ENCODE measurements at regions not wholly inside any gene's neighbourhood (a gene's known extent, or its start where the extent isn't known, plus 50 kb on each side); places are given as distances from the start of the nearest gene placed in this dataset.

DNA sequence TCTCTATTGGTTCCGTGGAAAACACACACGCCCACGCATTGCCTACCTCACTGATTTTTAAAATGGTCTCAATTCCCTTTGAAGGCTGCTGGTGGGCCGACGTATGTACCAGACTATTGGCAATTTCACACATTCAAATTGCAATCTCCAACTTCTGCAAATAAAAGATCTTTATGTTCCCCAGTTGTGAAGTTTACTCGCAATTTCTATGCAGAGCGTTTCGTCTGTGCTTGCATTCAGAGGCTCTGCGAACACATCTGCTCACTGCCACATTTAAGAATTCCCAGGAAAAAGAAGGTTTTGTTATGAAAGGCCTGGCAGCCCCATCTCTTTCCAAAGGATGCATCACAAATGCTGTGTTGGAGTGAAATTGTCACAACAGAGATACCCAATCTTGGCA is 288.0 kb upstream of the KAZN start:
- TF ChIP-seq, protein P1, sequence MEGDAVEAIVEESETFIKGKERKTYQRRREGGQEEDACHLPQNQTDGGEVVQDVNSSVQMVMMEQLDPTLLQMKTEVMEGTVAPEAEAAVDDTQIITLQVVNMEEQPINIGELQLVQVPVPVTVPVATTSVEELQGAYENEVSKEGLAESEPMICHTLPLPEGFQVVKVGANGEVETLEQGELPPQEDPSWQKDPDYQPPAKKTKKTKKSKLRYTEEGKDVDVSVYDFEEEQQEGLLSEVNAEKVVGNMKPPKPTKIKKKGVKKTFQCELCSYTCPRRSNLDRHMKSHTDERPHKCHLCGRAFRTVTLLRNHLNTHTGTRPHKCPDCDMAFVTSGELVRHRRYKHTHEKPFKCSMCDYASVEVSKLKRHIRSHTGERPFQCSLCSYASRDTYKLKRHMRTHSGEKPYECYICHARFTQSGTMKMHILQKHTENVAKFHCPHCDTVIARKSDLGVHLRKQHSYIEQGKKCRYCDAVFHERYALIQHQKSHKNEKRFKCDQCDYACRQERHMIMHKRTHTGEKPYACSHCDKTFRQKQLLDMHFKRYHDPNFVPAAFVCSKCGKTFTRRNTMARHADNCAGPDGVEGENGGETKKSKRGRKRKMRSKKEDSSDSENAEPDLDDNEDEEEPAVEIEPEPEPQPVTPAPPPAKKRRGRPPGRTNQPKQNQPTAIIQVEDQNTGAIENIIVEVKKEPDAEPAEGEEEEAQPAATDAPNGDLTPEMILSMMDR (IDR thresholded peaks at IDR 0.05; ENCODE audit: low read depth, low read length, missing control alignments): no peak
- no peak for DNase-seq (ENCODE audit: extremely low read depth, low read depth)
- H3K4me3 ChIP-seq (replicated peaks; ENCODE audit: low read depth, low read length): no peak overlapping the region

DNA sequence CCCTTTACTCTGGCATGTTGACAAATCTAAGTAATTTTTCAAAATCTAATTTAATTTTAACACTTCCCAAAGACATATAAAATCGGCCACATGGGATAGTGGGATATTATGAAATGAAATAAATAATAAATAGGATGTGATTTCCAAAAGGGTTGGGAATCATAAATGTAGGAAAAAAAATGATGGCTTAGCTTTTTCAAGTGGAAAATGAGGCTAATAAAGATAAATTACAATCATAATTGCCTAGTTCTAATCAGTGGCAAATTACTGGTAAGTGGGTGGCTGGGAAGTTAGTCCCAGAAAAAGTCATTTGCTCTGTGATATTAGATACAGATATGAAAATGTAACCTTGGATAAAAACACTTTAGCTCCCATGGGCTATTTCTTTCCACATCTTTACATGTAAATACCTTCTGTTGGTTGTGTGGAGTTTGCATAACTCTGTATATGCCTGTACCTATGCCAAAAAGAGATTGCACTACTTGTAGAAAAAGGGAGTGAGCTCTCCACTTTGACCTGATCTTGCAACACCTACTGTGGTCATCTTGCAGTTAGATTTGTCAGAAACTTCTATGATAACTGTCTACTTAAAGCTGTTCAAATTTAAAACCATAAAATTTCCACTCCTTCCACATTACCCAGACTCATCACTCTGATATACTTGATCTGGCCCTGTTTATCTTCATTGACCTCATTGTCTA is 284.6 kb upstream of the KAZN start:
- TF ChIP-seq, protein P1 (IDR thresholded peaks at IDR 0.05; ENCODE audit: low read depth, low read length, missing control alignments): no peak
- no peak for DNase-seq (ENCODE audit: extremely low read depth, low read depth)
- H3K4me3 ChIP-seq (replicated peaks; ENCODE audit: low read depth, low read length): no peak overlapping the region

DNA sequence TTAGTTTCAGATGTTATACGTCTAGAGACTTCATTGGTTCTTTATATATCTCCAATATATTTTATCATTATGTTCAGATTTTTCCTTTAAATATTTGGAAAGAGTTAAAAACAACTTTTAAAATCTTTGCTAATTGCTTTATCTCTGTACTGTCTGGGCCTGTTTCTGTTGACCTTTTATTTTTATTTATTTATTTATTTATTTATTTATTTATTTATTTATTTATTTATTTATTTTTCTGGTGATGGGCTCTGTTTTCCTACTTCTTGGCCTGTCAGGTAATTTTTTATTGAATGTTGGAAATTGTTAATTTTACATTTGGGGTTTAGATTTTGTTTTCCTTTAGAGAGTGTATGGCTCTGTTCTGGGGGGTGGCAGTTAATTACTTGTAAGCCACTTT is 279.7 kb upstream of the KAZN start:
- TF ChIP-seq, protein P1 (IDR thresholded peaks at IDR 0.05; ENCODE audit: low read depth, low read length, missing control alignments): no peak

DNA sequence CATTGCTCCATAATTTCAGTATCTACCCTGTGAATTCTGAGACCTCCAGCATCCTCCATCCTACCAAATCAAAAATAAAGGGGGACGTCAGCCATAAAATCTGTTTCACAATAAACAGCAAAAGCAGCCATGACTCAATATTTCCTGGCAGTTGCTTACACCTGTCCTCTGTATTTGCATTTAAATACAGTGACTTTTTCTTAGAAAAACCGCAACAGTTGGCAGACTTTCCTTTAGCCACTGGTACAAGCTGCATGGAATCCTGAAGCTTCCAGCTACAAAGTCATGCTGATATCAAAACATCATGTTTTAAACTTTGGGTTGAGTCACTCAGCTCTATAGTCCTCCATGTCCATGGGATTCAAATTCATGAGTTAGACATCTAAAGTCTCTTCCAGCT is 278.0 kb upstream of the KAZN start:
- TF ChIP-seq, protein P1 (IDR thresholded peaks at IDR 0.05; ENCODE audit: low read depth, low read length, missing control alignments): no peak
- no peak for DNase-seq (ENCODE audit: extremely low read depth, low read depth)
- no peak overlapping the region for H3K4me3 ChIP-seq (replicated peaks; ENCODE audit: low read depth, low read length)

More for the DNA sequence above, 279.7 kb upstream of the KAZN start:
- DNase-seq (ENCODE audit: extremely low read depth, low read depth): no peak
- no peak overlapping the region for H3K4me3 ChIP-seq (replicated peaks; ENCODE audit: low read depth, low read length)

DNA sequence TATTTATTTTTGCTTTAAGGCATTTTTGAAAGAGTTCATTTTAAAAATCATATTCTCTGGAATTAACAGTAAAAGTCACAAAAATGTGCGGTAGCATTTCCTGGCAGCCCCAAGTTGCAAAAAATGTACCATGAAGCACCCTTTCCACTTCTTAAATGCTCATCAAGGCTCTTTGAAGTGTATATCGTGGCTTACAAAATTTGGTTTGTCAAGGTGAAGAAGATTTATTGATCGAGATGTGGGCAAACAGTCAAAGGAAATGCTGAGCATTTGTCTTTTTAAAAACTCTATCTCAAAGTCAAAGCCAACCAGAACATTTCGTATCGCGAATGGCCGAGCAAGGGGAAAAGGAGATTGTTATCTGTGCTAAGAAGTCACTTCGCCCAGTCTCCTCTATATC is 277.5 kb upstream of the KAZN start:
- H3K4me3 ChIP-seq (replicated peaks; ENCODE audit: low read depth, low read length): no peak overlapping the region
- DNase-seq (ENCODE audit: extremely low read depth, low read depth): no peak
- TF ChIP-seq, protein P1 (IDR thresholded peaks at IDR 0.05; ENCODE audit: low read depth, low read length, missing control alignments): no peak

DNA sequence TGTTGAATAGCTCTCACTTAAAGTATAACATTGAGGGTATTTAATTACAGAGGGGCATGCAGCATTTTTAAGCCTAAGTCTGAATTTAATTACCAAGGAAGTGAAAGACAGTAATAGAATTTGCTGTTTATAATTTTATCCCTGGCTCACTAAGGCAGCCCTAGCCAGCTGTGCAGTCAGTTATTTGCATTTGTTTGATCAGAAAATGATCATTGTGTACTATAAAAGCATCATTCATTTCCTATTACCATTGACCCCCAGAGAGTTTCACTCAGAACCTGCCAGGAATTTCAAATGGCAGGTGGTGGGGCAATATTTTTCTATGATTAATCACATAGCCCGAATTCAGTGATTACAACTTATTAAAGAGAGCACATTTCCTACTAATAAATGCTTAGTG is 277.1 kb upstream of the KAZN start:
- no peak overlapping the region for H3K4me3 ChIP-seq (replicated peaks; ENCODE audit: low read depth, low read length)
- TF ChIP-seq, protein P1 (IDR thresholded peaks at IDR 0.05; ENCODE audit: low read depth, low read length, missing control alignments): no peak
- no peak for DNase-seq (ENCODE audit: extremely low read depth, low read depth)
